K562 (cell line): ENCODE measurements at regions not wholly inside any gene's neighbourhood (a gene's known extent, or its start where the extent isn't known, plus 50 kb on each side); places are given as distances from the start of the nearest gene placed in this dataset.

Source experiments
- OTX1 ChIP-seq: fragments of 450-650 bp; formaldehyde crosslinking; IDR thresholded peaks from 2 replicates; pipeline ENCODE4 v1.4.0; 2022; ENCODE audit warnings: mild to moderate bottlenecking
- THRAP3 ChIP-seq: fragments of 450-650 bp; IDR thresholded peaks from 2 replicates; pipeline ENCODE4 v1.6.1; 2016; ENCODE audit warnings: mild to moderate bottlenecking, inconsistent platforms, borderline replicate concordance
- TF ChIP-seq, protein P1 (sequence below), 2 experiments: fragments of 450-650 bp; formaldehyde crosslinking in 1 of 2; IDR thresholded peaks; 2 replicates each; pipeline versions ENCODE4 v1.4.0 to v1.6.1; 2014 to 2020; ENCODE audit warnings: mild to moderate bottlenecking in 2 of 2, borderline replicate concordance in 1 of 2, low read depth in 1 of 2
- TF ChIP-seq, protein P2 (sequence below), 3 experiments: IDR thresholded peaks in 2 of 3; conservative IDR thresholded peaks in 1 of 3; 2 replicates each; pipeline ENCODE4 v1.5.1; 2011 to 2012; ENCODE audit warnings: low read length in 3 of 3, mild to moderate bottlenecking in 3 of 3, control low read depth in 2 of 3, improper control_type of control experiment in 1 of 3, inconsistent platforms in 1 of 3, low read depth in 1 of 3, mixed read lengths in 1 of 3, moderate library complexity in 1 of 3; ENCODE audit not compliant: insufficient read depth in 2 of 3

DNA sequence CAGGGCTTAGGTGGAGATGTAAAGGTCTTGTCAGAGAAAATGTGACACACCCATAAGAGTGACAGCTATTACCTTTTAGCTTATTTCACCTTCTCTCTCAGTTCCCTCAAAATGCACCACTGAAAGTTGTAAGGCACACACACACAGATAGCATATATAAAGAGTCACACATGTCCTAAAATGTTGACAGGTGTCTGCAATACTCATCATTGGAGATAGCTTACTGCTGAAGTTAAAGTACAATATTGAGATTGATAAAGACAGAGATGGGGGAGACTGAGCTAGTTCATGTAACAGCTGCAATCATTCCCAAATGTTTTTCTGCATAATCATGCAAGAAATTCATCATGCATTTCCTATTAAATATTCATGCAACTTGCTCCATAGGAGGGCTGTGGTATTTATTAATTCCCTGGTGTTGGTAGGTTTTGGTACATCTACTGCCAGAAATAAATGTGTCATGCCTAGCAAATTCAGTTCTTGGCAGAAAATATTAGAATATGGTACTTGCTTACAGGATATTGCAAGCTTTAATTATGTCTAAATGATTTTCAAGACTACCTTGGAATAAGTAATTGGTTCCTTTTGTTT lies 118.8 kb upstream of the RBMS1 start (continued):
- TF ChIP-seq, protein P1, sequence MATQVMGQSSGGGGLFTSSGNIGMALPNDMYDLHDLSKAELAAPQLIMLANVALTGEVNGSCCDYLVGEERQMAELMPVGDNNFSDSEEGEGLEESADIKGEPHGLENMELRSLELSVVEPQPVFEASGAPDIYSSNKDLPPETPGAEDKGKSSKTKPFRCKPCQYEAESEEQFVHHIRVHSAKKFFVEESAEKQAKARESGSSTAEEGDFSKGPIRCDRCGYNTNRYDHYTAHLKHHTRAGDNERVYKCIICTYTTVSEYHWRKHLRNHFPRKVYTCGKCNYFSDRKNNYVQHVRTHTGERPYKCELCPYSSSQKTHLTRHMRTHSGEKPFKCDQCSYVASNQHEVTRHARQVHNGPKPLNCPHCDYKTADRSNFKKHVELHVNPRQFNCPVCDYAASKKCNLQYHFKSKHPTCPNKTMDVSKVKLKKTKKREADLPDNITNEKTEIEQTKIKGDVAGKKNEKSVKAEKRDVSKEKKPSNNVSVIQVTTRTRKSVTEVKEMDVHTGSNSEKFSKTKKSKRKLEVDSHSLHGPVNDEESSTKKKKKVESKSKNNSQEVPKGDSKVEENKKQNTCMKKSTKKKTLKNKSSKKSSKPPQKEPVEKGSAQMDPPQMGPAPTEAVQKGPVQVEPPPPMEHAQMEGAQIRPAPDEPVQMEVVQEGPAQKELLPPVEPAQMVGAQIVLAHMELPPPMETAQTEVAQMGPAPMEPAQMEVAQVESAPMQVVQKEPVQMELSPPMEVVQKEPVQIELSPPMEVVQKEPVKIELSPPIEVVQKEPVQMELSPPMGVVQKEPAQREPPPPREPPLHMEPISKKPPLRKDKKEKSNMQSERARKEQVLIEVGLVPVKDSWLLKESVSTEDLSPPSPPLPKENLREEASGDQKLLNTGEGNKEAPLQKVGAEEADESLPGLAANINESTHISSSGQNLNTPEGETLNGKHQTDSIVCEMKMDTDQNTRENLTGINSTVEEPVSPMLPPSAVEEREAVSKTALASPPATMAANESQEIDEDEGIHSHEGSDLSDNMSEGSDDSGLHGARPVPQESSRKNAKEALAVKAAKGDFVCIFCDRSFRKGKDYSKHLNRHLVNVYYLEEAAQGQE (IDR thresholded peaks at IDR 0.05; ENCODE audit: borderline replicate concordance) = no peak
- TF ChIP-seq, protein P1 (CRISPR knock-in tag; IDR thresholded peaks at IDR 0.05; ENCODE audit: low read depth) = no peak
- TF ChIP-seq, protein P2, sequence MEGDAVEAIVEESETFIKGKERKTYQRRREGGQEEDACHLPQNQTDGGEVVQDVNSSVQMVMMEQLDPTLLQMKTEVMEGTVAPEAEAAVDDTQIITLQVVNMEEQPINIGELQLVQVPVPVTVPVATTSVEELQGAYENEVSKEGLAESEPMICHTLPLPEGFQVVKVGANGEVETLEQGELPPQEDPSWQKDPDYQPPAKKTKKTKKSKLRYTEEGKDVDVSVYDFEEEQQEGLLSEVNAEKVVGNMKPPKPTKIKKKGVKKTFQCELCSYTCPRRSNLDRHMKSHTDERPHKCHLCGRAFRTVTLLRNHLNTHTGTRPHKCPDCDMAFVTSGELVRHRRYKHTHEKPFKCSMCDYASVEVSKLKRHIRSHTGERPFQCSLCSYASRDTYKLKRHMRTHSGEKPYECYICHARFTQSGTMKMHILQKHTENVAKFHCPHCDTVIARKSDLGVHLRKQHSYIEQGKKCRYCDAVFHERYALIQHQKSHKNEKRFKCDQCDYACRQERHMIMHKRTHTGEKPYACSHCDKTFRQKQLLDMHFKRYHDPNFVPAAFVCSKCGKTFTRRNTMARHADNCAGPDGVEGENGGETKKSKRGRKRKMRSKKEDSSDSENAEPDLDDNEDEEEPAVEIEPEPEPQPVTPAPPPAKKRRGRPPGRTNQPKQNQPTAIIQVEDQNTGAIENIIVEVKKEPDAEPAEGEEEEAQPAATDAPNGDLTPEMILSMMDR (IDR thresholded peaks at IDR 0.05 in 2 of 3, conservative IDR thresholded peaks at IDR 0.05 in 1 of 3; ENCODE audit: insufficient read depth in 2 of 3, low read depth in 1 of 3, low read length in 3 of 3) = no peak
- TF ChIP-seq THRAP3 = no peak
- TF ChIP-seq OTX1 (CRISPR knock-in tag) = no peak
- TF ChIP-seq, all 486 proteins: peak for 0
